DMS 273 (cell line): ENCODE measurements at regions not wholly inside any gene's neighbourhood (a gene's known extent, or its start where the extent isn't known, plus 50 kb on each side); places are given as distances from the start of the nearest gene placed in this dataset.
"Not testable (repeated sequence)": the region's sequence is repeated elsewhere in the genome, so short reads cannot be mapped to it uniquely, and the experiment has no call there.

Source experiments
- DNase-seq: peaks from one replicate; lab custom pipeline; 2025; ENCODE audit not compliant: unreplicated experiment; lab: John Stamatoyannopoulos, UW

GRCh38 chr16:35170061-35170460 lies 1710.6 kb downstream of the TP53TG3F start:
- DNase-seq = not testable (repeated sequence)

- DNase-seq = no peak
These were observed 1711.2 kb downstream of the TP53TG3F start for GRCh38 chr16:35170610-35171009.

- no peak for DNase-seq
These were observed 1711.7 kb downstream of the TP53TG3F start for GRCh38 chr16:35171106-35171505.

- no peak for DNase-seq
These were observed 1713.9 kb downstream of the TP53TG3F start for GRCh38 chr16:35173295-35173694.

- no peak for DNase-seq
These were observed 1714.6 kb downstream of the TP53TG3F start for GRCh38 chr16:35174016-35174415.

- DNase-seq = no peak
These were observed 1717.0 kb downstream of the TP53TG3F start for GRCh38 chr16:35176449-35176848.

GRCh38 chr16:35177851-35178250 lies 1718.4 kb downstream of the TP53TG3F start:
- DNase-seq = no peak

GRCh38 chr16:35180970-35181369 lies 1721.6 kb downstream of the TP53TG3F start:
- no peak for DNase-seq

GRCh38 chr16:35181422-35182030 lies 1722.1 kb downstream of the TP53TG3F start:
- no peak for DNase-seq

GRCh38 chr16:35182043-35182677 lies 1722.7 kb downstream of the TP53TG3F start:
- no peak for DNase-seq

- DNase-seq = no peak
These were observed 1723.6 kb downstream of the TP53TG3F start for GRCh38 chr16:35182943-35183550.

GRCh38 chr16:35184356-35184870 lies 1725.0 kb downstream of the TP53TG3F start:
- no peak for DNase-seq

GRCh38 chr16:35185366-35186044 lies 1726.1 kb downstream of the TP53TG3F start:
- no peak for DNase-seq

GRCh38 chr16:35186045-35186759 lies 1726.8 kb downstream of the TP53TG3F start:
- DNase-seq = no peak

GRCh38 chr16:35187665-35188225 lies 1728.3 kb downstream of the TP53TG3F start:
- no peak for DNase-seq

GRCh38 chr16:35188288-35189155 lies 1729.1 kb downstream of the TP53TG3F start:
- peak; percentile 50 for DNase-seq

GRCh38 chr16:35192993-35193392 lies 1733.6 kb downstream of the TP53TG3F start:
- no peak for DNase-seq

GRCh38 chr16:35193956-35194355 lies 1734.5 kb downstream of the TP53TG3F start:
- no peak for DNase-seq

- DNase-seq = no peak
These were observed 1735.3 kb downstream of the TP53TG3F start for GRCh38 chr16:35194681-35195080.
